Keratinocyte (primary cell): ENCODE measurements at regions not wholly inside any gene's neighbourhood (a gene's known extent, or its start where the extent isn't known, plus 50 kb on each side); places are given as distances from the start of the nearest gene placed in this dataset.
"Not testable (repeated sequence)": the region's sequence is repeated elsewhere in the genome, so short reads cannot be mapped to it uniquely, and the experiment has no call there.

ENCODE experiments used
- CTCF ChIP-seq, 3 experiments: IDR thresholded peaks in 1 of 3; conservative IDR thresholded peaks in 1 of 3; optimal IDR thresholded peaks in 1 of 3; 2 replicates in 2 of 3; 3 replicates in 1 of 3; pipeline versions ENCODE3 to v1.5.1; 2011; ENCODE audit warnings: low read length in 3 of 3, mild to moderate bottlenecking in 3 of 3, moderate library complexity in 2 of 3, control low read depth in 1 of 3, inconsistent platforms in 1 of 3; ENCODE audit not compliant: insufficient read depth in 2 of 3; ENCODE audit errors: extremely low read depth in 1 of 3
- EZH2 ChIP-seq: IDR thresholded peaks from one replicate; pipeline ENCODE4 v1.6.1; 2012; ENCODE audit warnings: inconsistent platforms, mild to moderate bottlenecking, low read length, moderate library complexity

- not testable (repeated sequence) for TF ChIP-seq CTCF (optimal IDR thresholded peaks at IDR 0.05 in 1 of 3, IDR thresholded peaks at IDR 0.05 in 1 of 3, conservative IDR thresholded peaks at IDR 0.05 in 1 of 3; ENCODE audit: extremely low read depth in 1 of 3, insufficient read depth in 2 of 3, low read length in 3 of 3); EZH2
Observed at GRCh38 chr2:111290370-111290769, 169.7 kb downstream of the BCL2L11 start.
